A673 (cell line): ENCODE measurements at regions not wholly inside any gene's neighbourhood (a gene's known extent, or its start where the extent isn't known, plus 50 kb on each side); places are given as distances from the start of the nearest gene placed in this dataset.
"Not testable (repeated sequence)": the region's sequence is repeated elsewhere in the genome, so short reads cannot be mapped to it uniquely, and the experiment has no call there.

ENCODE experiments used
- BruUV-seq: library from RNA; stranded (reverse); fragments of 400-500 nt; replicated peaks from 2 replicates; lab custom pipeline; 2021; lab: Mats Ljungman, UMichigan
- CTCF ChIA-PET: fragments of 300-600 bp; sonication (Branson Sonifier 250); formaldehyde crosslinking; loops from one replicate; lab custom pipeline; 2022; ENCODE audit warnings: antibody characterized with exemption; lab: Charles Lee
- POLR2A ChIA-PET: fragments of 300-600 bp; sonication (Branson Sonifier 250); formaldehyde crosslinking; loops from one replicate; lab custom pipeline; 2022; ENCODE audit warnings: antibody characterized with exemption; ENCODE audit not compliant: low non-redundant PET; lab: Charles Lee
- DNase-seq: peaks from one replicate; pipeline ENCODE4 v3.0.0-alpha.2; 2015; ENCODE audit warnings: low spot score
- H3K27ac ChIP-seq: fragments of 200-600 bp; sonication (generic); 2 replicates; pipeline ENCODE4 v1.5.1; 2016; ENCODE audit warnings: mixed run types, low read depth, mild to moderate bottlenecking, mixed read lengths, antibody characterized with exemption, low read length; ENCODE audit not compliant: poor library complexity, severe bottlenecking
- H3K27me3 ChIP-seq: fragments of 200-600 bp; sonication (generic); replicated peaks from 2 replicates; pipeline ENCODE4 v1.6.1; 2017; ENCODE audit warnings: mixed run types, low read depth, mild to moderate bottlenecking, mixed read lengths, antibody characterized with exemption, low read length; ENCODE audit not compliant: insufficient read depth, poor library complexity
- H3K36me3 ChIP-seq: fragments of 200-600 bp; sonication (generic); 2 replicates; pipeline ENCODE4 v1.6.1; 2016; ENCODE audit warnings: mixed run types, mild to moderate bottlenecking, mixed read lengths, antibody characterized with exemption, low read length; ENCODE audit not compliant: insufficient read depth, poor library complexity, severe bottlenecking
- H3K4me1 ChIP-seq: fragments of 200-600 bp; sonication (generic); 2 replicates; pipeline ENCODE4 v1.6.1; 2017; ENCODE audit warnings: mixed run types, mild to moderate bottlenecking, mixed read lengths, antibody characterized with exemption, low read length; ENCODE audit not compliant: insufficient read depth, poor library complexity, severe bottlenecking
- H3K4me3 ChIP-seq: fragments of 200-600 bp; sonication (generic); 2 replicates; pipeline ENCODE4 v1.5.1; 2016; ENCODE audit warnings: low read depth, mixed run types, mild to moderate bottlenecking, mixed read lengths, low read length; ENCODE audit not compliant: poor library complexity, severe bottlenecking
- H3K9me3 ChIP-seq: fragments of 200-600 bp; sonication (generic); 2 replicates; pipeline ENCODE4 v1.6.1; 2016; ENCODE audit warnings: mixed run types, low read depth, mild to moderate bottlenecking, mixed read lengths, antibody characterized with exemption, low read length; ENCODE audit not compliant: poor library complexity, severe bottlenecking
- CTCF ChIP-seq: fragments of 300-800, 200-600 bp; sonication (generic); conservative IDR thresholded peaks from 2 replicates; pipeline ENCODE4 v1.5.1; 2017; ENCODE audit warnings: low read depth, mild to moderate bottlenecking, antibody characterized with exemption, low read length, moderate library complexity, mixed read lengths
- EZH2 ChIP-seq: fragments of 200-600 bp; sonication (generic); IDR thresholded peaks from 2 replicates; pipeline ENCODE4 v1.6.1; 2017; ENCODE audit warnings: borderline replicate concordance, low read depth, mild to moderate bottlenecking, mixed read lengths, antibody characterized with exemption, low read length; ENCODE audit not compliant: poor library complexity, severe bottlenecking
- intact Hi-C: fragments of 100-400 bp; cut with micrococcal nuclease; formaldehyde crosslinking; loops from one replicate; pipeline ENCODE4 v1.10.0; 2022; ENCODE audit not compliant: unreplicated experiment

- no peak for DNase-seq
Measured at GRCh38 chr6:94562846-94563245, 1014.5 kb upstream of the MANEA start.

GRCh38 chr6:94559829-94560537, 1017.4 kb upstream of the MANEA start:
- Histone ChIP-seq H3K27ac (no peak overlapping the region), H3K36me3 (no peaks in the 10 kb centered on the region), H3K27me3 (no peaks in the 10 kb centered on the region), H3K4me1 (no peaks in the 10 kb centered on the region), H3K4me3 (no peak overlapping the region), H3K9me3 (no peaks in the 10 kb centered on the region)
- no TSS peak for BruUV-seq
- intact Hi-C loops: no loop called here
- TF ChIP-seq CTCF: no peak
- no peak for TF ChIP-seq EZH2
- ChIA-PET POLR2A (no interaction called here), CTCF (no interaction called here)
- DNase-seq: no peak

More at GRCh38 chr6:94562846-94563245, 1014.5 kb upstream of the MANEA start:
- TF ChIP-seq EZH2 (no peak), CTCF (no peak)
- ChIA-PET POLR2A (no interaction called here), CTCF (no interaction called here)
- H3K4me1 ChIP-seq: no peaks in the 10 kb centered on the region
- intact Hi-C loops: no loop called here
- H3K9me3 ChIP-seq: no peaks in the 10 kb centered on the region
- H3K27ac ChIP-seq: no peak overlapping the region
- no TSS peak for BruUV-seq
- no peaks in the 10 kb centered on the region for H3K27me3 ChIP-seq
- no peaks in the 10 kb centered on the region for H3K36me3 ChIP-seq
- no peak overlapping the region for H3K4me3 ChIP-seq

DNA sequence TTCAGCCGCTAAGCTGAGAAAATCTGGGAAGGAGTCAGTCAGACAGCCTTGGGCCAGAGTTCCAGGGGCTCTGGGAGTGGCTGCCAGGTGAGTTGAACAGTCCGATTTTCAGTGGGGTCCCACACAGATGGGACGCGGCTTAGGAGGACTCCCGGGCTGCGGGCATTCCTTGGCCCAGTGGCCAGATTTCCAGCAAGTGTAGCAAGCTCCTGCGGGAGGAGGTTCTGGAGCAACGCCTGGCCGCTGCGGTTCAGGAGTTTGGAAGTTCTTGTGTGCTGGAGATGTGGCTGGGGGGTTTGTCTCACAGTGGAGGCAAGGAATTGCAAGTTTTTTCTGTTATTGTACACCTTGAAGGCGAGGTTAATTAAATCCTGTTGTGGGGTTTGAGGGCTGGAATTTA, 1020.1 kb upstream of the MANEA start:
- BruUV-seq, POLR2A ChIA-PET, H3K4me1 ChIP-seq, H3K4me3 ChIP-seq, DNase-seq, H3K36me3 ChIP-seq, H3K27me3 ChIP-seq, H3K9me3 ChIP-seq, H3K27ac ChIP-seq, intact Hi-C loops, CTCF ChIA-PET: not testable (repeated sequence)

DNA sequence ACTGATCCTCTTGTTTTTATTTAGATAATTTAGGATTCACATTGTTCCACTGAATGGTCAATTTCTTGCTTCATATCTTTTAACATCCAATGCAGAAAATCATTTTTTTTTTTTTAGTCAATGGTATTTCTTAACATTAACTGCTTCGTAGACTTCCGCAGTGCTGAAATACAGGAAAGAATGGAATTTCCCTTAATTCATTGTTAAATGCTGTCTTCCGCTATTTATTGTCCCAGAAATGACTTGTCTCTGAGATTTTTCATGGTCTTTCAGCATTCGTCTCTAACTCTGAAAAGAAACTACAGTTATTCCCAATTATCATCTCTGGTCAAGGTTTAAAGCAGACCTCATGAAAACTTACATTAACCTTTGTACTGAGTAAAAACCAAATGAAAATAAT, 1029.1 kb upstream of the MANEA start:
- CTCF ChIA-PET: no interaction called here

More for the DNA sequence above, 1029.1 kb upstream of the MANEA start:
- intact Hi-C loops: no loop called here
- TF ChIP-seq EZH2: no peak
- TF ChIP-seq CTCF: no peak
- peak; percentile 76 for DNase-seq
- Histone ChIP-seq H3K4me3 (no peak overlapping the region), H3K27ac (no peak overlapping the region), H3K4me1 (peaks cover 19% of the 10 kb centered on the region), H3K27me3 (no peaks in the 10 kb centered on the region), H3K9me3 (no peaks in the 10 kb centered on the region), H3K36me3 (no peaks in the 10 kb centered on the region)
- BruUV-seq: no TSS peak
- POLR2A ChIA-PET: no interaction called here
